HUES48 (cell line): ENCODE measurements at regions not wholly inside any gene's neighbourhood (a gene's known extent, or its start where the extent isn't known, plus 50 kb on each side); places are given as distances from the start of the nearest gene placed in this dataset.

Experiments used
- H3K27ac ChIP-seq: one replicate; pipeline ENCODE4 v1.7.0; 2013; ENCODE audit warnings: low read depth, low read length, inconsistent platforms
- H3K27me3 ChIP-seq: 2 replicates; pipeline ENCODE4 v1.6.1; 2013; ENCODE audit warnings: mild to moderate bottlenecking, low read length; ENCODE audit not compliant: control insufficient read depth, insufficient read depth
- H3K36me3 ChIP-seq: 2 replicates; pipeline ENCODE4 v1.6.1; 2013; ENCODE audit warnings: low read length; ENCODE audit not compliant: control insufficient read depth, insufficient read depth
- H3K4me1 ChIP-seq: 2 replicates; pipeline ENCODE4 v1.6.1; 2013; ENCODE audit warnings: mild to moderate bottlenecking, low read length; ENCODE audit not compliant: control insufficient read depth, insufficient read depth
- H3K4me3 ChIP-seq: 2 replicates; pipeline ENCODE4 v1.5.1; 2013; ENCODE audit warnings: mild to moderate bottlenecking, low read depth, low read length
- H3K9ac ChIP-seq: 2 replicates; pipeline ENCODE4 v1.6.1; 2013; ENCODE audit warnings: mild to moderate bottlenecking, low read depth, low read length, moderate library complexity
- H3K9me3 ChIP-seq: 2 replicates; pipeline ENCODE4 v1.6.1; 2013; ENCODE audit warnings: low read length; ENCODE audit not compliant: control insufficient read depth, insufficient read depth

GRCh38 chr12:4171742-4172141 lies 101.8 kb upstream of the CCND2 start:
- Histone ChIP-seq H3K4me3 (no peak overlapping the region), H3K27ac (no peak overlapping the region)

GRCh38 chr12:4169959-4170358 lies 103.6 kb upstream of the CCND2 start:
- Histone ChIP-seq H3K27me3 (peaks cover 6% of the 10 kb centered on the region), H3K4me3 (no peak overlapping the region), H3K27ac (no peak overlapping the region)

More at GRCh38 chr12:4171742-4172141, 101.8 kb upstream of the CCND2 start:
- Histone ChIP-seq H3K9ac (no peak overlapping the region), H3K4me1 (peaks cover 14% of the 10 kb centered on the region), H3K9me3 (no peaks in the 10 kb centered on the region), H3K27me3 (no peaks in the 10 kb centered on the region), H3K36me3 (no peaks in the 10 kb centered on the region)

GRCh38 chr12:4169531-4169930 lies 104.0 kb upstream of the CCND2 start:
- H3K36me3 ChIP-seq = no peaks in the 10 kb centered on the region
- H3K9me3 ChIP-seq = no peaks in the 10 kb centered on the region
- no peak overlapping the region for H3K9ac ChIP-seq
- H3K27me3 ChIP-seq = peaks cover 6% of the 10 kb centered on the region
- H3K27ac ChIP-seq = no peak overlapping the region
- H3K4me1 ChIP-seq = peaks cover 24% of the 10 kb centered on the region
- H3K4me3 ChIP-seq = no peak overlapping the region

More at GRCh38 chr12:4169959-4170358, 103.6 kb upstream of the CCND2 start:
- Histone ChIP-seq H3K36me3 (no peaks in the 10 kb centered on the region), H3K4me1 (peaks cover 20% of the 10 kb centered on the region), H3K9ac (no peak overlapping the region), H3K9me3 (no peaks in the 10 kb centered on the region)

GRCh38 chr12:4168036-4168435 lies 105.5 kb upstream of the CCND2 start:
- no peaks in the 10 kb centered on the region for H3K36me3 ChIP-seq
- H3K9ac ChIP-seq = no peak overlapping the region
- H3K27me3 ChIP-seq = peaks cover 6% of the 10 kb centered on the region
- H3K4me3 ChIP-seq = no peak overlapping the region
- no peak overlapping the region for H3K27ac ChIP-seq
- peaks cover 26% of the 10 kb centered on the region for H3K4me1 ChIP-seq
- no peaks in the 10 kb centered on the region for H3K9me3 ChIP-seq

- Histone ChIP-seq H3K9ac (peak overlapping the region; percentile 70), H3K27ac (peak overlapping the region; percentile 87), H3K9me3 (no peaks in the 10 kb centered on the region), H3K36me3 (no peaks in the 10 kb centered on the region), H3K4me1 (peaks cover 26% of the 10 kb centered on the region), H3K27me3 (peaks cover 6% of the 10 kb centered on the region), H3K4me3 (peak overlapping the region; percentile 58)
Measured at GRCh38 chr12:4164559-4165558, 108.7 kb upstream of the CCND2 start.

GRCh38 chr12:4164188-4164558 lies 109.4 kb upstream of the CCND2 start:
- peak overlapping the region; percentile 4 for H3K27ac ChIP-seq
- H3K9me3 ChIP-seq = no peaks in the 10 kb centered on the region

GRCh38 chr12:4161718-4162117 lies 111.8 kb upstream of the CCND2 start:
- peaks cover 22% of the 10 kb centered on the region for H3K4me1 ChIP-seq
- H3K9me3 ChIP-seq = no peaks in the 10 kb centered on the region
- no peak overlapping the region for H3K9ac ChIP-seq
- H3K4me3 ChIP-seq = no peak overlapping the region
- H3K27ac ChIP-seq = no peak overlapping the region
- H3K27me3 ChIP-seq = peaks cover 6% of the 10 kb centered on the region
- H3K36me3 ChIP-seq = no peaks in the 10 kb centered on the region

More at GRCh38 chr12:4164188-4164558, 109.4 kb upstream of the CCND2 start:
- Histone ChIP-seq H3K4me3 (peak overlapping the region; percentile 58), H3K36me3 (no peaks in the 10 kb centered on the region), H3K27me3 (peaks cover 6% of the 10 kb centered on the region), H3K4me1 (peaks cover 26% of the 10 kb centered on the region), H3K9ac (no peak overlapping the region; the same call in 1 of the 2 replicates)

GRCh38 chr12:4160314-4161040 lies 113.1 kb upstream of the CCND2 start:
- Histone ChIP-seq H3K36me3 (no peaks in the 10 kb centered on the region), H3K4me3 (no peak overlapping the region), H3K27me3 (peaks cover 4% of the 10 kb centered on the region), H3K4me1 (peaks cover 29% of the 10 kb centered on the region), H3K9me3 (no peaks in the 10 kb centered on the region), H3K27ac (no peak overlapping the region), H3K9ac (no peak overlapping the region)

GRCh38 chr12:4159851-4160250 lies 113.7 kb upstream of the CCND2 start:
- Histone ChIP-seq H3K4me3 (no peak overlapping the region), H3K9ac (no peak overlapping the region), H3K4me1 (peaks cover 24% of the 10 kb centered on the region), H3K27me3 (no peaks in the 10 kb centered on the region), H3K27ac (no peak overlapping the region), H3K36me3 (no peaks in the 10 kb centered on the region), H3K9me3 (no peaks in the 10 kb centered on the region)

GRCh38 chr12:4158306-4158705 lies 115.3 kb upstream of the CCND2 start:
- no peaks in the 10 kb centered on the region for H3K9me3 ChIP-seq
- no peaks in the 10 kb centered on the region for H3K27me3 ChIP-seq
- H3K4me3 ChIP-seq = no peak overlapping the region
- no peak overlapping the region for H3K9ac ChIP-seq
- no peak overlapping the region for H3K27ac ChIP-seq
- peaks cover 16% of the 10 kb centered on the region for H3K4me1 ChIP-seq
- no peaks in the 10 kb centered on the region for H3K36me3 ChIP-seq

- H3K27me3 ChIP-seq = no peaks in the 10 kb centered on the region
- H3K4me1 ChIP-seq = peaks cover 16% of the 10 kb centered on the region
- no peaks in the 10 kb centered on the region for H3K36me3 ChIP-seq
- no peak overlapping the region for H3K4me3 ChIP-seq
- H3K9me3 ChIP-seq = no peaks in the 10 kb centered on the region
- no peak overlapping the region for H3K27ac ChIP-seq
- H3K9ac ChIP-seq = no peak overlapping the region
Measured at GRCh38 chr12:4157122-4157521, 116.4 kb upstream of the CCND2 start.
